CD4-positive, alpha-beta T cell (primary cell): ENCODE measurements at regions not wholly inside any gene's neighbourhood (a gene's known extent, or its start where the extent isn't known, plus 50 kb on each side); places are given as distances from the start of the nearest gene placed in this dataset.

ENCODE experiments used
- ATAC-seq: fragments of 200-7000 bp; cut with Tn5 transposase; one replicate; pipeline ENCODE4 v1.10.0; 2022; ENCODE audit warnings: mild to moderate bottlenecking; ENCODE audit not compliant: poor library complexity
- CTCF ChIA-PET: fragments of 350-600 bp; sonication (Branson Sonifier 250); formaldehyde crosslinking; loops from one replicate; lab custom pipeline; 2021; ENCODE audit warnings: antibody characterized with exemption, inconsistent platforms; lab: Charles Lee
- POLR2A ChIA-PET: fragments of 350-600 bp; sonication (Branson Sonifier 250); formaldehyde crosslinking; loops from one replicate; lab custom pipeline; 2021; ENCODE audit warnings: antibody characterized with exemption, inconsistent platforms; lab: Charles Lee
- DNase-seq, 14 experiments: peaks; one replicate each; pipeline ENCODE4 v3.0.0-alpha.2; 2013 to 2020; ENCODE audit warnings: mixed read lengths in 2 of 14
- H3K27ac ChIP-seq, 2 donors: one replicate each; pipeline versions ENCODE4 v1.5.1 to v1.7.0; 2013; ENCODE audit warnings: low read length in 2 of 2, low read depth in 1 of 2, mild to moderate bottlenecking in 1 of 2
- H3K27me3 ChIP-seq, 2 experiments: 1 replicate in 1 of 2; 2 replicates in 1 of 2; pipeline versions ENCODE4 v1.6.1 to v1.7.0; 2013; ENCODE audit warnings: low read length in 2 of 2, control low read depth in 1 of 2, mild to moderate bottlenecking in 1 of 2, moderate library complexity in 1 of 2; ENCODE audit not compliant: insufficient read depth in 2 of 2, control insufficient read depth in 1 of 2
- H3K36me3 ChIP-seq: one replicate; pipeline ENCODE4 v1.6.1; 2013; ENCODE audit warnings: low read length, control low read depth; ENCODE audit not compliant: insufficient read depth
- H3K4me1 ChIP-seq: one replicate; pipeline ENCODE4 v1.6.1; 2013; ENCODE audit warnings: low read length, control low read depth; ENCODE audit not compliant: insufficient read depth
- H3K4me3 ChIP-seq: one replicate; pipeline ENCODE4 v1.5.1; 2013; ENCODE audit warnings: mild to moderate bottlenecking, low read length, moderate library complexity
- H3K9me3 ChIP-seq, 2 experiments: 1 replicate in 1 of 2; 2 replicates in 1 of 2; pipeline versions ENCODE4 v1.6.1 to v1.7.0; 2013; ENCODE audit warnings: low read length in 2 of 2, mild to moderate bottlenecking in 2 of 2, control low read depth in 1 of 2, moderate library complexity in 1 of 2; ENCODE audit not compliant: control insufficient read depth in 1 of 2, insufficient read depth in 1 of 2
- H3K27ac Mint-ChIP-seq: one replicate; pipeline ENCODE4 v1.8.0; 2020; ENCODE audit warnings: mixed read lengths
- H3K27me3 Mint-ChIP-seq: one replicate; pipeline ENCODE4 v1.8.0; 2021; ENCODE audit warnings: mixed read lengths
- H3K36me3 Mint-ChIP-seq: one replicate; pipeline ENCODE4 v1.8.0; 2021; ENCODE audit warnings: low read depth, mixed read lengths
- H3K4me1 Mint-ChIP-seq: one replicate; pipeline ENCODE4 v1.8.0; 2021; ENCODE audit warnings: low read depth, mixed read lengths
- H3K4me3 Mint-ChIP-seq: one replicate; pipeline ENCODE4 v1.8.0; 2020; ENCODE audit warnings: mild to moderate bottlenecking, mixed read lengths
- H3K9me3 Mint-ChIP-seq: one replicate; pipeline ENCODE4 v1.8.0; 2020; ENCODE audit warnings: mixed read lengths
- intact Hi-C, 2 experiments: fragments of 100-400 bp; cut with DNase I in 1 of 2; cut with micrococcal nuclease in 1 of 2; formaldehyde crosslinking; loops; one replicate each; pipeline versions ENCODE4 v1.15.1 to v1.9.0; 2023 to 2025; cut with DNase I, micrococcal nuclease
- TF ChIP-seq, protein P1 (sequence below): fragments of 200-600 bp; IDR thresholded peaks from one replicate; pipeline ENCODE4 v1.8.0; 2022; ENCODE audit warnings: antibody characterized with exemption, mild to moderate bottlenecking

DNA sequence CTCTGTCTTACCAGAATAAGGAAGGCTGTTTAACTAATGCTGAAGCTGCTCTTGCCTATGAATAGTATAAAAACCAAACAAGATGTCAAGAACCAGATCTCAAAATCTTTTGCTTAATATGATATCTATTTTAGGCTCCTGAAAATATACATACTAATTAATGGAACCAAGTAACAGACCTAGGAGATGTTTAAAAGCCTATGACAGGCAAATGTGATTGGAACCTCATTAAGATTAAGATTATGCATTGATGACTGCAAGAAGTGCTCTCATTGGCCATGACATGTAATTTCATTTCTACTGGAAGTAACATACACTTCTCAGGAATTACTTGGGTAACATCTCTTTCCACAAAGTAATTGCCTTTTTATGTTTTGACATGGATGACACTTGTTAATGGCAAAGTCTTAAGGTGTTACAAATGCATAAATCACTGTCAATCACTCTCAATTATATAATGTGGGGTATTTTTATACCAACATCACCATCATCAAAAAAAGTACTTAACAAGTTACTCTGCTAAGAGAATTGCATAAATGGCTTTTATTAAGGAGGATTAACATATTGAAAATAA lies 326.9 kb upstream of the MIR17HG start:
- no peaks in the 10 kb centered on the region for H3K9me3 ChIP-seq
- POLR2A ChIA-PET = no interaction called here
- TF ChIP-seq, protein P1, sequence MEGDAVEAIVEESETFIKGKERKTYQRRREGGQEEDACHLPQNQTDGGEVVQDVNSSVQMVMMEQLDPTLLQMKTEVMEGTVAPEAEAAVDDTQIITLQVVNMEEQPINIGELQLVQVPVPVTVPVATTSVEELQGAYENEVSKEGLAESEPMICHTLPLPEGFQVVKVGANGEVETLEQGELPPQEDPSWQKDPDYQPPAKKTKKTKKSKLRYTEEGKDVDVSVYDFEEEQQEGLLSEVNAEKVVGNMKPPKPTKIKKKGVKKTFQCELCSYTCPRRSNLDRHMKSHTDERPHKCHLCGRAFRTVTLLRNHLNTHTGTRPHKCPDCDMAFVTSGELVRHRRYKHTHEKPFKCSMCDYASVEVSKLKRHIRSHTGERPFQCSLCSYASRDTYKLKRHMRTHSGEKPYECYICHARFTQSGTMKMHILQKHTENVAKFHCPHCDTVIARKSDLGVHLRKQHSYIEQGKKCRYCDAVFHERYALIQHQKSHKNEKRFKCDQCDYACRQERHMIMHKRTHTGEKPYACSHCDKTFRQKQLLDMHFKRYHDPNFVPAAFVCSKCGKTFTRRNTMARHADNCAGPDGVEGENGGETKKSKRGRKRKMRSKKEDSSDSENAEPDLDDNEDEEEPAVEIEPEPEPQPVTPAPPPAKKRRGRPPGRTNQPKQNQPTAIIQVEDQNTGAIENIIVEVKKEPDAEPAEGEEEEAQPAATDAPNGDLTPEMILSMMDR = no peak

DNA sequence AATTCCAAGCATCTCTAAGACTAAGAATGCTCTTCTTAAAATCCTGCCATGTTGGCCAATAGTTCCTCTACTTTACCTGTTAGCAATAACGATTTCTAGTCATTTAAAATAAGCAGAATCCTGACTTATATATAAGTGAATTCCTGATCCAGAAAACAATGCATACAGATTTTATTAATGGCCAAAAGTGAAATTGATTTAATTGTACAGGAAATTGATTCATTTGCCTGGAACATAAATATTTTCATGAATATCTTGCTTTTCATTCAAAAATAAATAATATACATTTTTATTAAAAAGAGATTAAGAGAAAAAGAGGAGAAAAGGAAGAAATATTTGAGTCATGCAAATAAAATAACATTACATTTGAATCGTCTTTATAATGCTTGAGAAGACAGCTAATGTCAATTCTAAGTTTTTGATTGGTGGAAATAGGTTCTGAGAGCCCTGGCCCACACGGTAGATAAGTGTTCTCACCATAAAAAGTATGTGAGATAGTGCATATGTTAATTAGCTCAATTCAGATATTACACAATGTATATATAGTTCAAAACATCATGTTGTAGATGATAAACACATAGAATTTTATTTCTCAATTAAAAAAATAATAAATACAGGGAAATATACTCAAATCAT lies 323.2 kb upstream of the MIR17HG start:
- Histone ChIP-seq H3K27ac (no peak overlapping the region), H3K4me3 (no peak overlapping the region), H3K36me3 (no peaks in the 10 kb centered on the region), H3K9me3 (peaks cover 0 to 4% of the 10 kb centered on the region in 2 experiments), H3K27me3 (no peaks in the 10 kb centered on the region), H3K4me1 (no peaks in the 10 kb centered on the region)
- ATAC-seq (no peak), DNase-seq (no peak)
- TF ChIP-seq, protein P1 = no peak
- no peaks in the 10 kb centered on the region for H3K27me3 Mint-ChIP-seq
- no peaks in the 10 kb centered on the region for H3K4me1 Mint-ChIP-seq
- peaks cover 2% of the 10 kb centered on the region for H3K9me3 Mint-ChIP-seq
- intact Hi-C loops = no loop called here
- ChIA-PET POLR2A (no interaction called here), CTCF (no interaction called here)
- no peak overlapping the region for H3K27ac Mint-ChIP-seq
- H3K4me3 Mint-ChIP-seq = no peak overlapping the region
- H3K36me3 Mint-ChIP-seq = no peaks in the 10 kb centered on the region

More for the DNA sequence above, 326.9 kb upstream of the MIR17HG start:
- intact Hi-C loops = no loop called here
- Mint-ChIP-seq H3K27me3 (no peaks in the 10 kb centered on the region), H3K4me3 (no peak overlapping the region), H3K36me3 (no peaks in the 10 kb centered on the region), H3K9me3 (no peaks in the 10 kb centered on the region), H3K27ac (no peak overlapping the region), H3K4me1 (no peaks in the 10 kb centered on the region)
- no peaks in the 10 kb centered on the region for H3K36me3 ChIP-seq
- no peak for DNase-seq
- H3K27ac ChIP-seq = no peak overlapping the region
- CTCF ChIA-PET = no interaction called here
- ATAC-seq = no peak
- no peak overlapping the region for H3K4me3 ChIP-seq
- H3K4me1 ChIP-seq = no peaks in the 10 kb centered on the region
- no peaks in the 10 kb centered on the region for H3K27me3 ChIP-seq

DNA sequence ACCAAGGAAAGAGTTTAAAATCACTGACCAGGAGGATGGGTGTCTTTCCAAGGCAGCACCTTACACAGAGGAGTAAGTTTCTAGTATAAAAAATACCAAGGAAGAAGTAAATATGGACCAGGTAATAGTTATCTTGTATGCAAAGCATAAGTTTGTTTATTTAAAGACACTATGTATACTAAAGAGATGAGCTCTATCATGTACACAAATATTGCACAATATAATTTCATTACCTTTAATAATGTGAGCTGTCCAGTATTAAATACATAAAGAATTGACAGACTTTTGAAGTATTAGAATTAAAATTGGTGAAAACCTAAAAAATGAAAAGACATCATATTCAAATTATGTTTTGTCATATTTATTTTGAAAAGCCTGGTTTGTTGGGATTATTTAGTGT lies 322.0 kb upstream of the MIR17HG start:
- intact Hi-C loops = no loop called here
- POLR2A ChIA-PET = no interaction called here

More for the DNA sequence above, 322.0 kb upstream of the MIR17HG start:
- Mint-ChIP-seq H3K36me3 (no peaks in the 10 kb centered on the region), H3K27me3 (no peaks in the 10 kb centered on the region), H3K27ac (no peak overlapping the region), H3K4me1 (no peaks in the 10 kb centered on the region), H3K9me3 (peaks cover 2% of the 10 kb centered on the region), H3K4me3 (no peak overlapping the region)
- Histone ChIP-seq H3K36me3 (no peaks in the 10 kb centered on the region), H3K4me3 (no peak overlapping the region), H3K27me3 (no peaks in the 10 kb centered on the region), H3K27ac (no peak overlapping the region), H3K9me3 (peaks cover 0 to 4% of the 10 kb centered on the region in 2 experiments), H3K4me1 (no peaks in the 10 kb centered on the region)
- CTCF ChIA-PET = no interaction called here
- ATAC-seq (no peak), DNase-seq (no peak)
- TF ChIP-seq, protein P1 = no peak
